K562 (cell line): ENCODE measurements at regions not wholly inside any gene's neighbourhood (a gene's known extent, or its start where the extent isn't known, plus 50 kb on each side); places are given as distances from the start of the nearest gene placed in this dataset.

Experiments
- ARID1B ChIP-seq: fragments of 450-650 bp; IDR thresholded peaks from 2 replicates; pipeline ENCODE4 v1.6.1; 2016; ENCODE audit warnings: antibody characterized with exemption, mild to moderate bottlenecking, inconsistent platforms
- CTCF ChIP-seq, 3 experiments: IDR thresholded peaks in 2 of 3; conservative IDR thresholded peaks in 1 of 3; 2 replicates each; pipeline ENCODE4 v1.5.1; 2011 to 2012; ENCODE audit warnings: low read length in 3 of 3, mild to moderate bottlenecking in 3 of 3, control low read depth in 2 of 3, improper control_type of control experiment in 1 of 3, inconsistent platforms in 1 of 3, low read depth in 1 of 3, mixed read lengths in 1 of 3, moderate library complexity in 1 of 3; ENCODE audit not compliant: insufficient read depth in 2 of 3
- ELF4 ChIP-seq: fragments of 450-650 bp; formaldehyde crosslinking; IDR thresholded peaks from 2 replicates; pipeline ENCODE4 v1.4.0; 2022; ENCODE audit warnings: missing genetic modification characterization
- ELK3 ChIP-seq: fragments of 450-650 bp; formaldehyde crosslinking; IDR thresholded peaks from 2 replicates; pipeline ENCODE4 v1.4.0; 2020; ENCODE audit warnings: mild to moderate bottlenecking
- EP300 ChIP-seq: IDR thresholded peaks from 2 replicates; pipeline ENCODE4 v1.6.1; 2012; ENCODE audit warnings: low read length, improper control_type of control experiment
- HDAC3 ChIP-seq: fragments of 450-650 bp; IDR thresholded peaks from 2 replicates; pipeline ENCODE4 v1.6.1; 2018; ENCODE audit warnings: borderline replicate concordance, mild to moderate bottlenecking, moderate library complexity; ENCODE audit not compliant: partially characterized antibody
- MTA1 ChIP-seq: fragments of 450-650 bp; IDR thresholded peaks from 2 replicates; pipeline ENCODE4 v1.6.1; 2017; ENCODE audit warnings: borderline replicate concordance
- NFE2 ChIP-seq: IDR thresholded peaks from 2 replicates; pipeline ENCODE4 v1.6.1; 2014; ENCODE audit warnings: antibody characterized with exemption, low read depth
- NR2C2 ChIP-seq, 2 experiments: fragments of 200-800 bp in 1 of 2; sonication (Bioruptor generic) in 1 of 2; sonication (generic) in 1 of 2; formaldehyde crosslinking in 1 of 2; IDR thresholded peaks; 2 replicates each; pipeline versions ENCODE4 v1.6.1 to v1.8.0; 2016 to 2022; ENCODE audit warnings: mild to moderate bottlenecking in 1 of 2, missing compliant biosample characterization in 1 of 2, missing genetic modification characterization in 1 of 2, missing genetic modification reagents in 1 of 2
- POLR2A ChIP-seq: fragments of 450-650 bp; conservative IDR thresholded peaks from 2 replicates; pipeline ENCODE4 v1.6.1; 2016
- PREB ChIP-seq: sonication (generic); formaldehyde crosslinking; IDR thresholded peaks from 2 replicates; pipeline ENCODE4 v1.8.1; 2023; ENCODE audit warnings: mild to moderate bottlenecking, missing genetic modification reagents
- TCF7L2 ChIP-seq: fragments of 150-350 bp; IDR thresholded peaks from 2 replicates; pipeline ENCODE4 v1.6.1; 2016; ENCODE audit warnings: low read depth, mild to moderate bottlenecking, low read length, moderate library complexity
- THRA ChIP-seq: fragments of 450-650 bp; IDR thresholded peaks from 2 replicates; pipeline ENCODE4 v1.6.1; 2017; ENCODE audit warnings: mild to moderate bottlenecking, moderate library complexity
- USF2 ChIP-seq: sonication (generic); formaldehyde crosslinking; IDR thresholded peaks from 2 replicates; pipeline ENCODE4 v1.5.0; 2020; ENCODE audit warnings: missing genetic modification reagents

GRCh38 chr15:92565351-92566125 lies 90.0 kb downstream of the FAM174B start:
- no peak for TF ChIP-seq ELK3 (CRISPR knock-in tag)
- no peak for TF ChIP-seq EP300
- TF ChIP-seq MTA1, result no peak
- TF ChIP-seq ELF4 (CRISPR knock-in tag), result no peak
- no peak for TF ChIP-seq THRA
- no peak for TF ChIP-seq ARID1B
- no peak for TF ChIP-seq NR2C2 (CRISPR knock-in tag; IDR thresholded peaks at IDR 0.05)
- no peak for TF ChIP-seq NR2C2 (tag; IDR thresholded peaks at IDR 0.05)
- TF ChIP-seq PREB (CRISPR knock-in tag), result no peak
- no peak for TF ChIP-seq POLR2A
- no peak for TF ChIP-seq TCF7L2
- no peak for TF ChIP-seq HDAC3
- TF ChIP-seq USF2 (CRISPR knock-in tag), result no peak
- TF ChIP-seq NFE2, result no peak
- TF ChIP-seq CTCF (IDR thresholded peaks at IDR 0.05 in 2 of 3, conservative IDR thresholded peaks at IDR 0.05 in 1 of 3; ENCODE audit: insufficient read depth in 2 of 3, low read depth in 1 of 3, low read length in 3 of 3), result no peak
